T-helper 2 cell (primary cell): ENCODE measurements at regions not wholly inside any gene's neighbourhood (a gene's known extent, or its start where the extent isn't known, plus 50 kb on each side); places are given as distances from the start of the nearest gene placed in this dataset.

Experiments
- DNase-seq, 5 experiments: peaks; one replicate each; pipeline versions ENCODE4 v3.0.0 to v3.0.0-alpha.2; 2012 to 2022

- DNase-seq: no peak
These were observed 168.5 kb downstream of the NOC3L start for GRCh38 chr10:94194256-94194655.

DNA sequence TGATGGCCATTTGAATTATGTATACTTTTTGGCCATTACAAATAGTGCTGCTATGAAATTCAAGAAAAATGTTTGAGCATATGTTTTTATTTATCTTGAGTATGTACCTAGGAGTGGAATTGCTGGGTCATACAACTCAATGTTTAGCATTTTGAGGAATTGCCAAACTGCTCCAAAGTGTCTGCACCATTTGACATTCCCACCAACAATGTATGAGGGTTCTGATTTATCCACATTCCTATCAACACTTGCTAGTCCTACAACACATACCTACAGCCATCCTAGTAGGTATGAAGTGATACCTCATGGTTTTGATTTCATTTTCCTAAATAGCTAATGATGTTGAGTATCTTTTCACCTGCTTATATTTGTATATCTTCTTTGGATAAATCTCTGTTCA, 165.5 kb downstream of the NOC3L start:
- no peak for DNase-seq

GRCh38 chr10:94198324-94198723, 164.4 kb downstream of the NOC3L start:
- DNase-seq: no peak

DNA sequence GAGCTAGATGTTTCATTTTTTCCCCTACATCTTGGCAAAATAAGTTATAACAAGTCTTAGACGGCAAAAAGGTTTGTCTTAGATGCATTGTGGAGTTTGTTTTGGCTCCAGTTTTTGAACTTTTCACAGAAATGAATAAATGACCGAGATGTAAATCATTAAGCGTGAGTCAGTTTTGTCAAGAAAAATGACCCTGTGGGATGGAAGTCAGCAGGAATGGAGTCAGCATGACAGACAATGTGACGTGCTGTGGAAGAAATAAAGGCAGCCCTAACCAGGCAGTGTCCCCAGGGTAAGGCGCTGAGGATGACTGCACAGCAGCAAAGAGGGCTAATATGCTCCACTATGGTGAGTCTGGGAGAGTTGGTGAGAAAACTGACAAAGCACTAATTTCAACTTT, 163.2 kb downstream of the NOC3L start:
- DNase-seq: no peak

DNA sequence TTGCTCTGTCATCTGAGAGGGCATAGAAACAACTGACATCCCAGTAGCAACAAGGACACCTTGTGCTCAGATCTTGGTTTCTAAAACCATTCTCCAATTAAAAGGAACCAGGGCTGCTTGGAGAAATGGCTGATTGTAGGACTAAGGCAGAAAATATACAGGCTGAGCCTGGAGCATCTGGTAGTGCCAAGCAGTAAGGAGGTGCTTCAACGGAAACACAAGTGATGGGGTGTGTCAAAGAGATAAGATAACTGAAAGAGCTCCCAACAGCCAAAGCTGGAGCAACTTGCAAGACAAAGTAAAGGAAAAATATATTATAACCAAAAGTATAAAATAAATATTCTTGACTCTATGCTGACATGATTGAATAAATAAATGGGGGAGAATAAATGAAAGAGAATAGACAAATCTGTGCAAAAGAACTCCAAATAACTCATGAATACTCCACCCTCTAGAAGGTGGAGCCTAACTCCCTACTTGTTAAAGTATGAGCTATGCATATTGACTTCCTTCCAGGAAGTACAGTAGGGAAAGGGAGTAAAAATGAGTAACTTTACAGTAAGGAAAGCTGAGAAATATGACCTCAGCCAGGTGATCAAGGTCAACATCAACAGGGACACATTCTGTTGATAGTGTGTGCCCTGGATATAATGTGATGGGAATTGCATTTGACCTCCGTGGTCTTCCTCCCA, 162.4 kb downstream of the NOC3L start:
- no peak for DNase-seq

DNA sequence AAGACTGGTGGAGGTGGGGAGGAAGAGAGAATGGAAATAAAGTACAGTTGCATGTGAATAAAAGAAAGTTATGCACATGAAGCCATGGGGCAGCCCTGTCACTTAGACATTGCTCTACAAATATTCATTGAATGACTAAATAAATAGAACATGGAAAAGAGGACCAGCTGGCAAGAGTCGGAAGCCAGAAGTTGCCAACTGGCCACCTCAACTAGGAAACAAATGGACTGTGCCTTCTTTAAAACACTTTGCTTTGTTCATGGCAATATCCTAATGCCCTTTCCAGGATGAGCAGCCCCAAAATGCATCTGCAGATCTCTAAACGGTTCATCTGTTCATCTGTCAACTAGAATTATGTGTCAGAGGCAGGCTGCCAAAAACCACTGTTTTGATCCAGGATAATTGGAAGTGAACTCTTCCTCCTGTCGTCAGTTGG, 157.3 kb downstream of the NOC3L start:
- DNase-seq: no peak

DNA sequence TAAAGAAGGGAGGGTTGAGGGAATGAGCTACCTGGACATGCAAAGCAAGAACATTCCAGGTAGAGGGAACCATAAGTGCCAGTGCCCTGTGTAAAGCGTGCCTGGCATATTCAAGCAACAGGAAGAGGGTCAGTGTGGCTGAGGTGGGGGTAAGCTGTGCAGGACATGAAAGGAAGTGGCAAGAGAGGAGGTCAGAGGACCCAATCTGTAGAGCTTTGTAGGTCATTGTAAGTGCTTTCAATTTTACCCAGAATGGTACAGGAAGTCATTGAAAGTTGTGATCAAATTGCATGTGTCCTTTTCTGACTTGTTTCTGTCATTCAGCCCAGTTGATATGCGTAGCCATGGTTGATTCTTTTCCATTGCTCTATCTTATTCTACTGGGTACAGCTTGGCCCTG, 156.6 kb downstream of the NOC3L start:
- no peak for DNase-seq

DNA sequence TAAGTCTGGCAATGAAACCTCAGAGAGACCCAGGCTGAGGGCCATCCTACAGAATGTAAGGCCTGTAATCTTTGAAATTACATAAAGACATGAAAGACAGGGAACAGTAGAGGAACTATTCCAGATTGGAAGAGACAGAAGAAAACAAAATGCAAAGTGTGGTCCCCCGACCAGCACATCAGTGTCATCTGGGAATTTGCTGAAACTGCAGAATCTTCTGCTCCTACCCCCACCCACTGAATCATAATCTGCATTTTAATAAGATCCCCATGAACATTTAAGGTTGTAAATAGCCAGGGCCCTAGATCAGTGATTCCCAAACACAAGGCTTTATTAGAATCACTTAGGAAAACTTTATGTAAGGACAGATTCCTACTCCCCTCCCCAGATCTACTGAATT, 154.4 kb downstream of the NOC3L start:
- DNase-seq: no peak

DNA sequence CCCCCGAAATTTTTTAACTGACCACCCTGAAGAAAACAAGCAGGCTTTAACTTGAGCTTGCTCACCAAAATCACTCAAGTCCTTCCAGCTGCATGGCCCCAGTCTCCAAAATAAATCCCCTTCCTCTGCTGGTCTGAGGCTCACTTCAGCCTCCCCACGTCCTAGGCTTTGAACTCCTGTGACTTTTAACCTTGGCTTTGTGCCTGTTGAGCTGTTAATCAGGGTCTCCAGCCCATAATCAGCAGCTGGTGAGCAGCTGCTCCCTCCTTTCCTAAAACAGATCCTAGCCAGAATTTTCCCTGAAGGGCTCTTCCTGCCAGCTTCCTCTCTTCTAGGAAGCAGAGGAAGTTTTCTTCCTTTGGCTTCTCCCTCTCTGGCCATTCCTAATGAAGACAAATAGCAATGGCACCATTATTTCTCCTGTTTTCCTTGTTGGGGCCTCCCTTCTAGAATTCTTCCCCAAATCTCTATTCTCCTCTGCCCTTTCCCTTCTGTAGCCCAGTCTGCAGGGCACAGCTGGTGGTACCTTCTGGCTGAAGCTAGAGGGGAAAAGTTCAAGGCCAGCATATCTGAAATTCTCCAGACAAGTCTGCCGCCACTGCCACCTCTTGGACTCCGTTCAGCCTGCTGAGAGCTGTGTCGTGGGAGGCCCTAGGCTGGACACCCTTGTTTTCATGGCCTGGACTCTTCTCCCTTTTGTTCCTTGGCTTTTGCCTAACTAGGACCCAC, 152.1 kb downstream of the NOC3L start:
- no peak for DNase-seq

- no peak for DNase-seq
These were observed 151.6 kb downstream of the NOC3L start for GRCh38 chr10:94211169-94211510.

- DNase-seq: no peak
These were observed 149.7 kb downstream of the NOC3L start for GRCh38 chr10:94213001-94213530.

DNA sequence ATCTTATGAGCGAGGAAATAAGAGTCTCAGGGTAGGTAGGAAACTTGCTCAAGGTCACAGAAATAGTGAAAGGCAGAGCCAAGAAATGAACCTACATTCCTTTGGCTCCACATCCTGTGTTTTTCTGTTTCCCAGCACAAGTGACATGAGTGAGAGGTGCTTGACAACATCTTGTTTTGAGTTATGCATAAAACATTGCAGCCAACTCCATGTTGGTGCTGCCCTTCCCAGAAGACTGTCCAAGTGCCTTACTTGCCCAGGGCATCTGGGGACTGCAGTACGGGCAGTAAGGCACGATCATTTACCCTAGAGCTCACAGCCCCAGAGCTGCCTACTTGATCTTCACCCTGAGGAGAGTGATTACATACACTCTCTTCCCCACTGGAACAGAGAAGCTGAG, 148.8 kb downstream of the NOC3L start:
- no peak for DNase-seq

- no peak for DNase-seq
These were observed 148.3 kb downstream of the NOC3L start for GRCh38 chr10:94214481-94214893.

DNA sequence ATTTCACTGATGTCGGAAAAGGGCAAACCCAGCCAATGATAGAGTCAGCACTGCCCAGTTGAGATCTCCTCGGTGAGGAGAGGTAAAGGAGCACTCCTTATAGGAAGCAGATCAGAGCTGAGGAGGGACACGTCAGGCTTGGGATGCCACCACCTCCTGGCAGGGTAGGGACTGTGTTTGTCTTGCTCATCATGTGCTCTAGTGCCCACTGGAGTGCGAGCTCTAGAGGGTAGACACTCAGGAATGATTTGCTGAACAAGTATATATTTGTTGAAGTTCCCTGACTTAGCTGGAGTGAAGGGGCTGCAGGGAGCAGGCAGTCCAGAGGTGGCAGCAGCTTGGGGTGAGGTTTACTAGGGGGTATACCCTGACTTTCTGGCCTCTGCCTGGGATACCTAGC, 146.5 kb downstream of the NOC3L start:
- DNase-seq: no peak

DNA sequence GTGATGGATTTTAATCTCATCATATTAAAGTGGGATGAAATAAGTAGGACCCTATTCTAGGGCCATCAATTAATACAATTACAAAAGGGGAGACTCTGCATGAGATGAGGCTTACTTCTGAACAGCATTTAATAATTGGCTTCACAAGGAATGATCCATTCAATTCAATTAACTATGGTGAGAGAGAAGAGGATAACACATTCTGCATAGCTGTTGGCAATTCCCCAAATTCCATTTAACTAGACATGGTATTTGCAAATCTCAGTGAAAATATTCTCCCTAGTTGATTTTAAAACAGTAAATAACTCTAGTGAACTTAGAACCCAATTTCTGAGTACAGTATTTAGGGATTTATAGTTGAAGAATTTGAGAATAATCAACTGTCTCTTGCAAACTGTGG, 145.3 kb downstream of the NOC3L start:
- DNase-seq: no peak

GRCh38 chr10:94218493-94219183, 144.1 kb downstream of the NOC3L start:
- DNase-seq: no peak

- no peak for DNase-seq
These were observed 142.9 kb downstream of the NOC3L start for GRCh38 chr10:94219829-94220228.

DNA sequence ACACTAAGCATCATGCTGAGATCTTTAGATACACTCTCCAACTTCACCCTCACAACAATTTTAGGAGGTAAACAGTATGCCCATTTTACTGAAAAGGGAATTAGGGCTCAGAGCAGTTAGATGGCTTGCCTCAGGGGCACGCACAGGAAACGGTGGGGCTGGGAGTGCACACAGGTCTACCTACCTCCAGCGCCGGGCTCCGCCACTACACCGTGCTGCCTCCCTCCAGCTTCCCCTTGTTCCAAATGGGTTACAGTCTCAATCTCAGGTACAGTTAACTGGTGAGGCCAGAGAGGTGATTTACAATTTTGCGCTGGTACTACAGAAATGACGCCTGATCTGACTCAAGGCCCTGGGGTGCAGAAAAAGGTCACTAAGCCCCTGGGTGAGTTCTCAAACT, 142.0 kb downstream of the NOC3L start:
- DNase-seq: no peak

DNA sequence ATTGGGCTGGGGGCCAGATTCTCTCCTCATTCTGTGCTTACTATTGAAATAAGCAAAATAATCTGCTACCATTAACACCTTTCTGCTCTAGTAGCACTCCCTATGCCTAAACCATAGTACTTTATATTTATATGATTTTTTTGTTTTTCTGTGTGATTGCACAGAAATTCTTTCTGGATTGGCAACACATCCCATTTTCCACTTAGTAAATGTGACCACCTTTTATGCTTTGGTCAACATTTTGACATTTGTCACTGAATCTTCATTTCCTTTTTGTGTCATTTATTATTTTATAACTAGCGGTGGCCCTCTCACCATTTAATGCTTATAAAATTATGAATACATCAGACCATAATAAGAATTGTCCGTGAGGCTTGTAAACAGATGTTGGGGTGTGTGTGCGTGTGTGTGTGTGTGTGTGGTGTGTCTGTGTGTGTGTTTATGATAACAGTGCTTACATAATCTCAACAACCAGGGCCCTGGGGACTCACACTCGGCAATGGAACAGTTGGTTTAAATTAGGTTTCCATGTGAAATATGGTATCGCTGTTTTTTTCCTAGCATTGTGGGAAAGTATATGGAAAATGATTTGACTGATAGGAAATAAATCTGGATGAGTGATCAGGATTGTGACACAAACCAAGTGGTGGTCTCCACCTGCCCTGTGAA, 138.9 kb downstream of the NOC3L start:
- no peak for DNase-seq

DNA sequence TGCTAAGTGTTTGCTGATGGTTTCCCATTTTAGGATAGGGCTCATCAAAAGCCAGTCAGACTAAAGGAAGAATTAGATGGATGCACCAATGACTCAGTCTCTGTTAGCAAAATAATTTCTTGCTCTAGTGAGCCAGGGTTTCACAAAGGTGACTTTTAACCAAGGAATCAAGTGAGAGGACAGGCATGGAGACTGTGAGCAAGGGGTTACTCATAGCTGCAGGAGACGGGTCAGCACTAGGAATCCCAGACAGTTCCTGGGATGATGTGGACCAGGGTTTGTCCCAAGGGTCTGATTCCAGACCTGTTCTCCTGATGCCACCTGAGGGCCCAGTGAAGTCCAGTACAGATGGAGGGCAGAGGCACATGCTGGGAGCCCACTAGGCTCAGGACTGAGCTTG, 138.1 kb downstream of the NOC3L start:
- no peak for DNase-seq

GRCh38 chr10:94225589-94225988, 137.2 kb downstream of the NOC3L start:
- no peak for DNase-seq

DNA sequence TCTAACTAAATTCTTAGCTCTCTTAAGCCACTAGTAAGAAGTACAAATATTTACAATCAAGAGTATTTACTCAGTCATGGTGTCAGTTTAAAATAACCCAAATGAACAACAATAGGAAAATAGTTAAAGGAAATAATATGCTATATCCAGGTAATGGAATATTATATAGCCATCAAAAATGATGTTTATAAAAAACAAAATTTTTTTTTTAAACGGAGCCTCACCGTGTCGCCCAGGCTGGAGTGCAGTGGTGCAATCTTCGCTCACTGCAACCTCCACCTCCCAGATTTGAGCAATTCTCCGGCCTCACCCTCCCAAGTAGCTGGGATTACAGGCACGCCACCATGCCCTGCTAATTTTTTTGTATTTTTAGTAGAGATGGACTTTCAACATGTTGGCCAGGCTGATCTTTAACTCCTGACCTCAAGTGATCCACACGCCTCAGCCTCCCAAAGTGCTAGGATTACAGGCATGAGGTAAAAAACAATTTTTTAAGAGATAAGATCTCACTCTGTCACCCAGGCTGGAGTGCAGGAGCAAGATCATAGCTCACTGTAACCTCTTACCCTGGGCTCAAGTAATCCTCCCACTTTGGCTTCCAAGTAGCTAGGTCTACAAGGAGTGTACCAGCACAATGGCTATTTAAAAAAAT, 132.5 kb downstream of the NOC3L start:
- no peak for DNase-seq
